HAP-1 (cell line): ENCODE measurements at regions not wholly inside any gene's neighbourhood (a gene's known extent, or its start where the extent isn't known, plus 50 kb on each side); places are given as distances from the start of the nearest gene placed in this dataset.
"Not testable (repeated sequence)": the region's sequence is repeated elsewhere in the genome, so short reads cannot be mapped to it uniquely, and the experiment has no call there.

Source experiments
- DNase-seq, 2 experiments: peaks; one replicate each; pipeline ENCODE4 v3.0.0-alpha.2; 2016 to 2020; ENCODE audit warnings: low spot score in 2 of 2
- H3K27me3 ChIP-seq: fragments of 250-450 bp; sonication (Bioruptor Pico); 2 replicates; pipeline ENCODE4 v1.5.1; 2020; ENCODE audit warnings: low read depth, mild to moderate bottlenecking, moderate library complexity
- H3K36me3 ChIP-seq: fragments of 250-450 bp; sonication (Bioruptor Pico); replicated peaks from 2 replicates; pipeline ENCODE4 v1.5.1; 2020; ENCODE audit warnings: mild to moderate bottlenecking
- H3K4me1 ChIP-seq: fragments of 250-450 bp; sonication (Bioruptor Pico); 2 replicates; pipeline ENCODE4 v1.5.1; 2020; ENCODE audit warnings: mild to moderate bottlenecking
- H3K4me3 ChIP-seq: fragments of 250-450 bp; sonication (Bioruptor Pico); 2 replicates; pipeline ENCODE4 v1.5.1; 2020; ENCODE audit warnings: mild to moderate bottlenecking, moderate library complexity
- H3K9me3 ChIP-seq: fragments of 250-450 bp; sonication (Bioruptor Pico); 2 replicates; pipeline ENCODE4 v1.5.1; 2020; ENCODE audit warnings: mild to moderate bottlenecking, moderate library complexity
- in situ Hi-C: fragments of 300-500 bp; cut with MboI; formaldehyde crosslinking; loops from 3 replicates; pipeline ENCODE4 v1.14.3; 2020; ENCODE audit warnings: low sequenced_read_pairs, inconsistent platforms, mixed read lengths

GRCh38 chr20:53776858-53777257 is 183.2 kb upstream of the ZNF217 start:
- H3K4me3 ChIP-seq, result no peak overlapping the region
- H3K27me3 ChIP-seq, result no peaks in the 10 kb centered on the region
- no peaks in the 10 kb centered on the region for H3K36me3 ChIP-seq
- H3K4me1 ChIP-seq, result peaks cover 22% of the 10 kb centered on the region
- in situ Hi-C loops, result no loop called here
- no peaks in the 10 kb centered on the region for H3K9me3 ChIP-seq
- DNase-seq, result no peak

GRCh38 chr20:53774461-53775203 is 181.0 kb upstream of the ZNF217 start:
- no peaks in the 10 kb centered on the region for H3K9me3 ChIP-seq
- in situ Hi-C loops, result no loop called here

GRCh38 chr20:53773792-53774401 is 180.3 kb upstream of the ZNF217 start:
- no peak for DNase-seq
- peaks cover 24% of the 10 kb centered on the region for H3K4me1 ChIP-seq
- no peaks in the 10 kb centered on the region for H3K36me3 ChIP-seq
- H3K27me3 ChIP-seq, result no peaks in the 10 kb centered on the region
- in situ Hi-C loops, result no loop called here
- H3K4me3 ChIP-seq, result no peak overlapping the region
- H3K9me3 ChIP-seq, result no peaks in the 10 kb centered on the region

More at GRCh38 chr20:53774461-53775203, 181.0 kb upstream of the ZNF217 start:
- no peak overlapping the region for H3K4me3 ChIP-seq
- H3K36me3 ChIP-seq, result no peaks in the 10 kb centered on the region
- no peaks in the 10 kb centered on the region for H3K27me3 ChIP-seq
- no peak for DNase-seq
- H3K4me1 ChIP-seq, result peaks cover 22% of the 10 kb centered on the region

GRCh38 chr20:53773066-53773791 is 179.6 kb upstream of the ZNF217 start:
- H3K36me3 ChIP-seq, H3K9me3 ChIP-seq, H3K27me3 ChIP-seq, DNase-seq, H3K4me3 ChIP-seq, in situ Hi-C loops: not testable (repeated sequence)
- H3K4me1 ChIP-seq, result peaks cover 27% of the 10 kb centered on the region

GRCh38 chr20:53769041-53769440 is 175.4 kb upstream of the ZNF217 start:
- Histone ChIP-seq H3K9me3 (no peaks in the 10 kb centered on the region), H3K4me3 (no peak overlapping the region), H3K4me1 (peaks cover 28% of the 10 kb centered on the region), H3K36me3 (no peaks in the 10 kb centered on the region), H3K27me3 (no peaks in the 10 kb centered on the region)
- in situ Hi-C loops, result no loop called here
- no peak for DNase-seq

GRCh38 chr20:53768329-53768728 is 174.7 kb upstream of the ZNF217 start:
- no peaks in the 10 kb centered on the region for H3K9me3 ChIP-seq
- no peak overlapping the region for H3K4me3 ChIP-seq
- peaks cover 25% of the 10 kb centered on the region for H3K4me1 ChIP-seq
- no peak for DNase-seq
- in situ Hi-C loops, result no loop called here
- no peaks in the 10 kb centered on the region for H3K27me3 ChIP-seq
- no peaks in the 10 kb centered on the region for H3K36me3 ChIP-seq

- H3K9me3 ChIP-seq, result no peaks in the 10 kb centered on the region
- in situ Hi-C loops, result no loop called here
- no peak for DNase-seq
- no peaks in the 10 kb centered on the region for H3K27me3 ChIP-seq
- H3K36me3 ChIP-seq, result no peaks in the 10 kb centered on the region
- H3K4me3 ChIP-seq, result no peak overlapping the region
- H3K4me1 ChIP-seq, result peaks cover 26% of the 10 kb centered on the region
Measured at GRCh38 chr20:53767206-53767930, 173.7 kb upstream of the ZNF217 start.

GRCh38 chr20:53764415-53764800 is 170.8 kb upstream of the ZNF217 start:
- H3K4me1 ChIP-seq, result peaks cover 22% of the 10 kb centered on the region
- no peak for DNase-seq
- H3K4me3 ChIP-seq, result no peak overlapping the region
- in situ Hi-C loops, result no loop called here
- H3K36me3 ChIP-seq, result no peaks in the 10 kb centered on the region
- no peaks in the 10 kb centered on the region for H3K9me3 ChIP-seq
- no peaks in the 10 kb centered on the region for H3K27me3 ChIP-seq

GRCh38 chr20:53763707-53764414 is 170.2 kb upstream of the ZNF217 start:
- no peaks in the 10 kb centered on the region for H3K27me3 ChIP-seq
- no peak overlapping the region for H3K4me3 ChIP-seq
- H3K9me3 ChIP-seq, result no peaks in the 10 kb centered on the region
- in situ Hi-C loops, result no loop called here
- H3K4me1 ChIP-seq, result peaks cover 18% of the 10 kb centered on the region
- H3K36me3 ChIP-seq, result no peaks in the 10 kb centered on the region
- DNase-seq, result peak; percentile 82 to 100

GRCh38 chr20:53762423-53762798 is 168.8 kb upstream of the ZNF217 start:
- H3K36me3 ChIP-seq, DNase-seq, H3K9me3 ChIP-seq, H3K4me3 ChIP-seq, H3K27me3 ChIP-seq, in situ Hi-C loops: not testable (repeated sequence)
- H3K4me1 ChIP-seq, result peaks cover 15% of the 10 kb centered on the region

- in situ Hi-C loops, result no loop called here
- no peak for DNase-seq
- H3K36me3 ChIP-seq, result no peaks in the 10 kb centered on the region
- H3K4me1 ChIP-seq, result peaks cover 15% of the 10 kb centered on the region
- no peaks in the 10 kb centered on the region for H3K27me3 ChIP-seq
- no peak overlapping the region for H3K4me3 ChIP-seq
- H3K9me3 ChIP-seq, result no peaks in the 10 kb centered on the region
Measured at GRCh38 chr20:53760025-53760441, 166.4 kb upstream of the ZNF217 start.

GRCh38 chr20:53757472-53757913 is 163.9 kb upstream of the ZNF217 start:
- peaks cover 22% of the 10 kb centered on the region for H3K4me1 ChIP-seq
- H3K27me3 ChIP-seq, result no peaks in the 10 kb centered on the region
- no peaks in the 10 kb centered on the region for H3K9me3 ChIP-seq
- DNase-seq, result no peak
- in situ Hi-C loops, result loop anchor here (10.0 kb wide), 1 partner anchor 173 kb away; no protein-coding TSS in a partner anchor
- H3K36me3 ChIP-seq, result no peaks in the 10 kb centered on the region
- H3K4me3 ChIP-seq, result no peak overlapping the region
